ENCODE measurements at regions not wholly inside any gene's neighbourhood (a gene's known extent, or its start where the extent isn't known, plus 50 kb on each side); places are given as distances from the start of the nearest gene placed in this dataset.

- Histone ChIP-seq H4K20me1 (ENCODE audit: control insufficient read depth, extremely low read depth, insufficient read depth, low read length) (no peaks in the 10 kb centered on the region), H3K4me1 (ENCODE audit: control insufficient read depth, extremely low read depth, insufficient read depth, low read length) (no peaks in the 10 kb centered on the region), H3K4me3 (ENCODE audit: control insufficient read depth in 2 of 3, extremely low read depth in 1 of 3, insufficient read depth in 2 of 3, low read depth in 1 of 3, low read length in 3 of 3) (no peak overlapping the region), H3K4me2 (ENCODE audit: control insufficient read depth, extremely low read depth, insufficient read depth, low read depth, low read length) (no peak overlapping the region), H3K79me2 (ENCODE audit: control insufficient read depth, insufficient read depth, low read length) (no peaks in the 10 kb centered on the region), H3K9me1 (ENCODE audit: control insufficient read depth, extremely low read depth, insufficient read depth, low read length) (no peaks in the 10 kb centered on the region), H2AFZ (ENCODE audit: control insufficient read depth, low read length) (no peak overlapping the region), H3K27ac (ENCODE audit: control insufficient read depth, insufficient read depth, low read length) (no peak overlapping the region), H3K9ac (ENCODE audit: control insufficient read depth, extremely low read depth, insufficient read depth, low read length) (no peak overlapping the region), H3K36me3 (ENCODE audit: control insufficient read depth in 2 of 2, extremely low read depth in 1 of 2, insufficient read depth in 2 of 2, low read length in 2 of 2) (no peaks in the 10 kb centered on the region), H3K9me3 (ENCODE audit: control insufficient read depth, low read depth, low read length) (no peaks in the 10 kb centered on the region), H3K27me3 (ENCODE audit: control insufficient read depth, extremely low read depth, insufficient read depth, low read length) (no peaks in the 10 kb centered on the region)
- dilution Hi-C loops (cut with MboI; ENCODE audit: extremely low pct_ligation_motif_present, low sequenced_read_pairs) = no loop called here
- DNase-seq (ENCODE audit: low read depth, low spot score) (no peak), FAIRE-seq (no peak)
- TF ChIP-seq CTCF (optimal IDR thresholded peaks at IDR 0.05 in 1 of 3, IDR thresholded peaks at IDR 0.05 in 1 of 3, conservative IDR thresholded peaks at IDR 0.05 in 1 of 3; ENCODE audit: extremely low read depth in 1 of 3, insufficient read depth in 2 of 3, low read length in 3 of 3) (no peak), EZH2 (IDR thresholded peaks at IDR 0.05; ENCODE audit: low read length) (no peak)
Observed at GRCh38 chr21:28317177-28317950, 675.3 kb downstream of the LTN1 start.

GRCh38 chr21:28311411-28312190 lies 681.1 kb downstream of the LTN1 start:
- no peak for DNase-seq (ENCODE audit: low read depth, low spot score)
- TF ChIP-seq CTCF (optimal IDR thresholded peaks at IDR 0.05 in 1 of 3, IDR thresholded peaks at IDR 0.05 in 1 of 3, conservative IDR thresholded peaks at IDR 0.05 in 1 of 3; ENCODE audit: extremely low read depth in 1 of 3, insufficient read depth in 2 of 3, low read length in 3 of 3) (no peak), EZH2 (IDR thresholded peaks at IDR 0.05; ENCODE audit: low read length) (no peak)
- FAIRE-seq = no peak
- no peaks in the 10 kb centered on the region for H3K27me3 ChIP-seq (ENCODE audit: control insufficient read depth, extremely low read depth, insufficient read depth, low read length)
- peaks cover 13% of the 10 kb centered on the region for H3K4me1 ChIP-seq (ENCODE audit: control insufficient read depth, extremely low read depth, insufficient read depth, low read length)
- H2AFZ ChIP-seq (ENCODE audit: control insufficient read depth, low read length) = peak overlapping the region; percentile 44
- H3K27ac ChIP-seq (ENCODE audit: control insufficient read depth, insufficient read depth, low read length) = peak overlapping the region; percentile 17
- H3K9me1 ChIP-seq (ENCODE audit: control insufficient read depth, extremely low read depth, insufficient read depth, low read length) = no peaks in the 10 kb centered on the region
- H3K79me2 ChIP-seq (ENCODE audit: control insufficient read depth, insufficient read depth, low read length) = no peaks in the 10 kb centered on the region
- no peaks in the 10 kb centered on the region for H3K9me3 ChIP-seq (ENCODE audit: control insufficient read depth, low read depth, low read length)
- no peaks in the 10 kb centered on the region for H4K20me1 ChIP-seq (ENCODE audit: control insufficient read depth, extremely low read depth, insufficient read depth, low read length)
- no peak overlapping the region for H3K4me3 ChIP-seq (ENCODE audit: control insufficient read depth in 2 of 3, extremely low read depth in 1 of 3, insufficient read depth in 2 of 3, low read depth in 1 of 3, low read length in 3 of 3)
- H3K4me2 ChIP-seq (ENCODE audit: control insufficient read depth, extremely low read depth, insufficient read depth, low read depth, low read length) = peak overlapping the region; percentile 19
- no peak overlapping the region for H3K9ac ChIP-seq (ENCODE audit: control insufficient read depth, extremely low read depth, insufficient read depth, low read length)
- dilution Hi-C loops (cut with MboI; ENCODE audit: extremely low pct_ligation_motif_present, low sequenced_read_pairs) = no loop called here
- no peaks in the 10 kb centered on the region for H3K36me3 ChIP-seq (ENCODE audit: control insufficient read depth in 2 of 2, extremely low read depth in 1 of 2, insufficient read depth in 2 of 2, low read length in 2 of 2)
